ENCODE measurements at regions not wholly inside any gene's neighbourhood (a gene's known extent, or its start where the extent isn't known, plus 50 kb on each side); places are given as distances from the start of the nearest gene placed in this dataset.

DNA sequence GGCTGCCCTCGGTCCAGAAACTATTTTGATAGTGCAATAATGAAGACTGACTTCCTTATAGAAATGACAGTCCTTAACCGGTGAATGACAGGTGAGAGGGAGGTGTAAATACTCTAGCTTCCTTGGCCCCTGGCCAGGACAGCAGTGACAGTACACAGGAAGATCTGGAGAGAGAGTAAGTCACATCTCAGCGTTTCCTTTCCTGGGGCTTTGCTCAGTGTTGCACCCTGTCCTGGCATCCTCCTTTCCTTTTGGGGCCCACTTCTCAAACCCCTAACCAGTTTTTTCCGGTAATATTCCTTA, 336.9 kb downstream of the CD83 start:
- Histone ChIP-seq H3K4me1 (peaks cover 32% of the 10 kb centered on the region), H3K9me3 (no peaks in the 10 kb centered on the region), H3K36me3 (ENCODE audit: low read depth, missing control alignments) (no peaks in the 10 kb centered on the region), H3K27ac (peak overlapping the region in 1 of 2 donors; percentile 70), H3K4me3 (no peak overlapping the region), H3K27me3 (no peaks in the 10 kb centered on the region)
- 75 to 87% methylated on average over 4 of the region's 4 CpGs for whole genome bisulfite sequencing, 2 donors
- intact Hi-C loops (cut with DNase I; ENCODE audit: low total_unique reads), result no loop called here
- DNase-seq, result no peak
- no peak for TF ChIP-seq POLR2A (IDR thresholded peaks at IDR 0.05)
- TF ChIP-seq, protein P1, sequence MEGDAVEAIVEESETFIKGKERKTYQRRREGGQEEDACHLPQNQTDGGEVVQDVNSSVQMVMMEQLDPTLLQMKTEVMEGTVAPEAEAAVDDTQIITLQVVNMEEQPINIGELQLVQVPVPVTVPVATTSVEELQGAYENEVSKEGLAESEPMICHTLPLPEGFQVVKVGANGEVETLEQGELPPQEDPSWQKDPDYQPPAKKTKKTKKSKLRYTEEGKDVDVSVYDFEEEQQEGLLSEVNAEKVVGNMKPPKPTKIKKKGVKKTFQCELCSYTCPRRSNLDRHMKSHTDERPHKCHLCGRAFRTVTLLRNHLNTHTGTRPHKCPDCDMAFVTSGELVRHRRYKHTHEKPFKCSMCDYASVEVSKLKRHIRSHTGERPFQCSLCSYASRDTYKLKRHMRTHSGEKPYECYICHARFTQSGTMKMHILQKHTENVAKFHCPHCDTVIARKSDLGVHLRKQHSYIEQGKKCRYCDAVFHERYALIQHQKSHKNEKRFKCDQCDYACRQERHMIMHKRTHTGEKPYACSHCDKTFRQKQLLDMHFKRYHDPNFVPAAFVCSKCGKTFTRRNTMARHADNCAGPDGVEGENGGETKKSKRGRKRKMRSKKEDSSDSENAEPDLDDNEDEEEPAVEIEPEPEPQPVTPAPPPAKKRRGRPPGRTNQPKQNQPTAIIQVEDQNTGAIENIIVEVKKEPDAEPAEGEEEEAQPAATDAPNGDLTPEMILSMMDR (IDR thresholded peaks at IDR 0.05), result no peak

GRCh38 chr6:14455427-14455826, 337.9 kb downstream of the CD83 start:
- no peak for DNase-seq
- H3K4me1 ChIP-seq, result peaks cover 32% of the 10 kb centered on the region
- H3K36me3 ChIP-seq (ENCODE audit: low read depth, missing control alignments), result no peaks in the 10 kb centered on the region
- no peak overlapping the region for H3K4me3 ChIP-seq
- TF ChIP-seq, protein P1 (IDR thresholded peaks at IDR 0.05), result no peak
- no peak for TF ChIP-seq POLR2A (IDR thresholded peaks at IDR 0.05)
- no peaks in the 10 kb centered on the region for H3K9me3 ChIP-seq
- intact Hi-C loops (cut with DNase I; ENCODE audit: low total_unique reads), result no loop called here
- H3K27me3 ChIP-seq, result no peaks in the 10 kb centered on the region
- peak overlapping the region; percentile 42 to 70 for H3K27ac ChIP-seq
- WGBS, 2 donors, result 65 to 70% methylated on average over 2 to 3 of the region's 3 CpGs

GRCh38 chr6:14455876-14456648, 338.5 kb downstream of the CD83 start:
- TF ChIP-seq, protein P1 (IDR thresholded peaks at IDR 0.05), result no peak
- no peak for TF ChIP-seq POLR2A (IDR thresholded peaks at IDR 0.05)
- H3K4me3 ChIP-seq, result no peak overlapping the region
- no peaks in the 10 kb centered on the region for H3K9me3 ChIP-seq
- peaks cover 32% of the 10 kb centered on the region for H3K4me1 ChIP-seq
- H3K27me3 ChIP-seq, result no peaks in the 10 kb centered on the region
- no peaks in the 10 kb centered on the region for H3K36me3 ChIP-seq (ENCODE audit: low read depth, missing control alignments)
- intact Hi-C loops (cut with DNase I; ENCODE audit: low total_unique reads), result no loop called here
- peak; percentile 85 for DNase-seq
- peak overlapping the region; percentile 42 to 70 for H3K27ac ChIP-seq
- 69 to 74% methylated on average over 8 of the region's 8 CpGs for WGBS, 2 donors

DNA sequence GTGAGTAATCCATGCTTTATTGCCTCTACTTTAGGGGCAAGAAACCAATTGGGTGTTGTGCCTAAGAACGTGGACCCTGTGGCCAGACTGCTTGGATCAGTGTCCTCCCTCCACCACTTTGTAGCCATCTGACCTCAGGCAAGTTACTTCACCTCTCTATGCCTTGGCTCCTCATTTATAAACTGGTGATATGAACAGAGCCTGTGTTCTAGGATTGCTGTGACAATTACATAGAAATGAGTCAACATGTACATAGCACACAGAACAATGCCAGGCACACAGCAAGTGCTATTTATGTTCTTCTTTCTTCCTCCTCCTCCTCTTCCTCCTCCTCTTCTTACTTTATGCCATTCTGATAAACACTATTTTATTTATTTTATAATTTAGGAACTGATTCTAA, 339.4 kb downstream of the CD83 start:
- H3K27ac ChIP-seq, result peak overlapping the region; percentile 41 to 70

More for the DNA sequence above, 339.4 kb downstream of the CD83 start:
- no peak for TF ChIP-seq POLR2A (IDR thresholded peaks at IDR 0.05)
- TF ChIP-seq, protein P1 (IDR thresholded peaks at IDR 0.05), result no peak
- H3K4me1 ChIP-seq, result peaks cover 25% of the 10 kb centered on the region
- H3K27me3 ChIP-seq, result no peaks in the 10 kb centered on the region
- no peak for DNase-seq
- H3K4me3 ChIP-seq, result no peak overlapping the region
- WGBS, 2 donors, result 88 to 93% methylated on average over 1 of the region's 1 CpG
- no peaks in the 10 kb centered on the region for H3K9me3 ChIP-seq
- H3K36me3 ChIP-seq (ENCODE audit: low read depth, missing control alignments), result no peaks in the 10 kb centered on the region
- intact Hi-C loops (cut with DNase I; ENCODE audit: low total_unique reads), result no loop called here
